Activated CD8-positive, alpha-beta T cell treated with anti-CD3 and anti-CD28 coated beads for 36 hours (primary cell): ENCODE measurements at regions not wholly inside any gene's neighbourhood (a gene's known extent, or its start where the extent isn't known, plus 50 kb on each side); places are given as distances from the start of the nearest gene placed in this dataset.
"Not testable (repeated sequence)": the region's sequence is repeated elsewhere in the genome, so short reads cannot be mapped to it uniquely, and the experiment has no call there.

Source experiments
- ATAC-seq: fragments of 200-7000 bp; cut with Tn5 transposase; one replicate; pipeline ENCODE4 v1.10.0; 2021; ENCODE audit warnings: mild to moderate bottlenecking, moderate library complexity
- CTCF ChIA-PET: fragments of 350-600 bp; sonication (Branson Sonifier 250); formaldehyde crosslinking; loops from one replicate; lab custom pipeline; 2021; ENCODE audit warnings: antibody characterized with exemption; lab: Charles Lee
- POLR2A ChIA-PET: fragments of 350-600 bp; sonication (Branson Sonifier 250); formaldehyde crosslinking; loops from one replicate; lab custom pipeline; 2021; ENCODE audit warnings: antibody characterized with exemption; lab: Charles Lee
- DNase-seq: peaks from one replicate; pipeline ENCODE4 v3.0.0-alpha.2; 2020
- H3K27ac Mint-ChIP-seq: one replicate; pipeline ENCODE4 v1.8.0; 2021; ENCODE audit warnings: mild to moderate bottlenecking, mixed read lengths
- H3K27me3 Mint-ChIP-seq: one replicate; pipeline ENCODE4 v1.8.0; 2021; ENCODE audit warnings: mixed read lengths
- H3K36me3 Mint-ChIP-seq: one replicate; pipeline ENCODE4 v1.8.0; 2021; ENCODE audit warnings: low read depth, mixed read lengths
- H3K4me1 Mint-ChIP-seq: one replicate; pipeline ENCODE4 v1.8.0; 2021; ENCODE audit warnings: low read depth, mixed read lengths
- H3K4me3 Mint-ChIP-seq: one replicate; pipeline ENCODE4 v1.8.0; 2021; ENCODE audit warnings: mild to moderate bottlenecking, moderate library complexity, mixed read lengths
- H3K9me3 Mint-ChIP-seq: one replicate; pipeline ENCODE4 v1.8.0; 2021; ENCODE audit warnings: mixed read lengths
- CTCF ChIP-seq: fragments of 200-600 bp; IDR thresholded peaks from one replicate; pipeline ENCODE4 v1.8.0; 2022; ENCODE audit warnings: antibody characterized with exemption, mild to moderate bottlenecking
- intact Hi-C: fragments of 100-400 bp; cut with micrococcal nuclease; formaldehyde crosslinking; loops from one replicate; pipeline ENCODE4 v1.10.0; 2022

- DNase-seq (no peak), ATAC-seq (no peak)
- intact Hi-C loops, result no loop called here
- CTCF ChIA-PET, result no interaction called here
- TF ChIP-seq CTCF, result no peak
- H3K36me3 Mint-ChIP-seq, result no peaks in the 10 kb centered on the region
- no peak overlapping the region for H3K27ac Mint-ChIP-seq
- H3K27me3 Mint-ChIP-seq, result no peaks in the 10 kb centered on the region
- no peak overlapping the region for H3K4me3 Mint-ChIP-seq
- H3K9me3 Mint-ChIP-seq, result peaks cover 2% of the 10 kb centered on the region
- H3K4me1 Mint-ChIP-seq, result no peaks in the 10 kb centered on the region
- POLR2A ChIA-PET, result no interaction called here
These were observed 80.1 kb upstream of the ALG10 start for GRCh38 chr12:33942172-33942571.

GRCh38 chr12:33944703-33945437 is 77.4 kb upstream of the ALG10 start:
- intact Hi-C loops, result no loop called here
- Mint-ChIP-seq H3K27ac (no peak overlapping the region), H3K4me3 (no peak overlapping the region), H3K4me1 (no peaks in the 10 kb centered on the region), H3K9me3 (peaks cover 11% of the 10 kb centered on the region), H3K27me3 (no peaks in the 10 kb centered on the region), H3K36me3 (no peaks in the 10 kb centered on the region)
- no peak for TF ChIP-seq CTCF
- DNase-seq, result no peak
- ChIA-PET CTCF (no interaction called here), POLR2A (no interaction called here)
- no peak for ATAC-seq

GRCh38 chr12:33945438-33945784 is 76.9 kb upstream of the ALG10 start:
- ATAC-seq (no peak), DNase-seq (no peak)
- peaks cover 16% of the 10 kb centered on the region for H3K9me3 Mint-ChIP-seq
- ChIA-PET POLR2A (no interaction called here), CTCF (no interaction called here)
- H3K27ac Mint-ChIP-seq, result no peak overlapping the region
- no peaks in the 10 kb centered on the region for H3K36me3 Mint-ChIP-seq
- intact Hi-C loops, result no loop called here
- H3K4me3 Mint-ChIP-seq, result no peak overlapping the region
- H3K27me3 Mint-ChIP-seq, result no peaks in the 10 kb centered on the region
- no peaks in the 10 kb centered on the region for H3K4me1 Mint-ChIP-seq
- TF ChIP-seq CTCF, result no peak

- POLR2A ChIA-PET, DNase-seq, CTCF ChIA-PET, H3K27ac Mint-ChIP-seq, intact Hi-C loops, H3K4me1 Mint-ChIP-seq, H3K9me3 Mint-ChIP-seq, H3K27me3 Mint-ChIP-seq, ATAC-seq, H3K4me3 Mint-ChIP-seq, H3K36me3 Mint-ChIP-seq: not testable (repeated sequence)
These were observed 56.1 kb upstream of the ALG10 start for GRCh38 chr12:33966219-33966618.

GRCh38 chr12:33967760-33968159 is 54.5 kb upstream of the ALG10 start:
- no peak for ATAC-seq
- TF ChIP-seq CTCF, result no peak
- ChIA-PET POLR2A (no interaction called here), CTCF (no interaction called here)
- no peaks in the 10 kb centered on the region for H3K4me1 Mint-ChIP-seq
- H3K4me3 Mint-ChIP-seq, result no peak overlapping the region
- no peak overlapping the region for H3K27ac Mint-ChIP-seq
- no peak for DNase-seq
- peaks cover 5% of the 10 kb centered on the region for H3K9me3 Mint-ChIP-seq
- intact Hi-C loops, result no loop called here
- H3K27me3 Mint-ChIP-seq, result no peaks in the 10 kb centered on the region
- no peaks in the 10 kb centered on the region for H3K36me3 Mint-ChIP-seq
